ENCODE measurements at regions not wholly inside any gene's neighbourhood (a gene's known extent, or its start where the extent isn't known, plus 50 kb on each side); places are given as distances from the start of the nearest gene placed in this dataset.
"Not testable (repeated sequence)": the region's sequence is repeated elsewhere in the genome, so short reads cannot be mapped to it uniquely, and the experiment has no call there.

DNA sequence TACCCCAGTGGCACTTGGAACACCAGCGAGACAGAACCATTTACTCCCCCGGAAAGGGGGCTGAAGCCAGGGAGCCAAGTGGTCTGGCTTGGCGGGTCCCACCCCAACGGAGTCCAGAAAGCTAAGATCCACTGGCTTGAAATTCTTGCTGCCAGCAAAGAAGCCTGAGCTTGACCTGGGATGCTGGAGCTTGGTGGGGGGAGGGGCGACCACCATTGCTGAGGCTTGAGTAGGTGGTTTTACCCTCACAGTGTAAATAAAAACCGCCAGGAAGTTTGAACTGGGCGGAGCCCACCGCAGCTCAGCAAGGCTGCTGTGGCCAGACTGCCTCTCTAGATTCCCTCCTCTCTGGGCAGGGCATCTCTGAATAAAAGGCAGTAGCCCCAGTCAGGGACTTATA lies 62.8 kb downstream of the RPS24 start:
- not testable (repeated sequence) for H3K27ac ChIP-seq

DNA sequence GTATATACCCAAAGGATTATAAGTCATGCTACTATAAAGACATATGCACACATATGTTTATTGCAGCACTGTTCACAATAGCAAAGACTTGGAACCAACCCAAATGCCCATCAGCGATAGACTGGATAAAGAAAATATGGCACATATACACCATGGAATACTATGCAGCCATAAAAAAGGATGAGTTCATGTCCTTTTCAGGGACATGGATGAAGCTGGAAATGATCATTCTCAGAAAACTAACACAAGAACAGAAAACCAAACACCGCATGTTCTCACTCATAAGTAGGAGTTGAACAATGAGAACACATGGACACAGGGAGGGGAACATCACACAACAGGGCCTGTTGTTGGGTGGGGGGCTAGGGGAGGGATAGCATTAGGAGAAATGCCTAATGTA lies 68.9 kb downstream of the RPS24 start:
- not testable (repeated sequence) for H3K27ac ChIP-seq

DNA sequence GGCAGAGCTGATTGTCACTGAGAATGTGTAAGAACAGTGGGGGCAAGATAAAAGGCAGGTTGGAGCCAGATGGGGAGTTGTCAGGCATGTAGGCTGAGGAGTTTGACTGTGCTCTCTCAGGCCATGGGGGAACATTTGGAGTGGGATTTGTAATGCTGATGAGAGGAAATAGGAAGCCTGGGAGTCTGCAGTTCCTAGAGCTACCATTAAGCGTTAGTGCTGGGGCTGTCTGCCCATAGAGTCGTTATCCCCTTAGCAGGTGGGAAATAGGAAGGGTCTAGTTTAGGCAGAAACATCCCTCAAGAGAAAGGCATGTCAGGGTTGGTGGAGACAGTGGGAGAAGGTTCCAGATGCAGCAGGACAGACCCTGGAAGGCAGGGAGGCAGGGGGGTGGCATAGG lies 75.5 kb downstream of the RPS24 start:
- H3K27ac ChIP-seq: no peak overlapping the region
- no peak for TF ChIP-seq ZFX (IDR thresholded peaks at IDR 0.05; ENCODE audit: borderline replicate concordance)
- TF ChIP-seq, protein P1, sequence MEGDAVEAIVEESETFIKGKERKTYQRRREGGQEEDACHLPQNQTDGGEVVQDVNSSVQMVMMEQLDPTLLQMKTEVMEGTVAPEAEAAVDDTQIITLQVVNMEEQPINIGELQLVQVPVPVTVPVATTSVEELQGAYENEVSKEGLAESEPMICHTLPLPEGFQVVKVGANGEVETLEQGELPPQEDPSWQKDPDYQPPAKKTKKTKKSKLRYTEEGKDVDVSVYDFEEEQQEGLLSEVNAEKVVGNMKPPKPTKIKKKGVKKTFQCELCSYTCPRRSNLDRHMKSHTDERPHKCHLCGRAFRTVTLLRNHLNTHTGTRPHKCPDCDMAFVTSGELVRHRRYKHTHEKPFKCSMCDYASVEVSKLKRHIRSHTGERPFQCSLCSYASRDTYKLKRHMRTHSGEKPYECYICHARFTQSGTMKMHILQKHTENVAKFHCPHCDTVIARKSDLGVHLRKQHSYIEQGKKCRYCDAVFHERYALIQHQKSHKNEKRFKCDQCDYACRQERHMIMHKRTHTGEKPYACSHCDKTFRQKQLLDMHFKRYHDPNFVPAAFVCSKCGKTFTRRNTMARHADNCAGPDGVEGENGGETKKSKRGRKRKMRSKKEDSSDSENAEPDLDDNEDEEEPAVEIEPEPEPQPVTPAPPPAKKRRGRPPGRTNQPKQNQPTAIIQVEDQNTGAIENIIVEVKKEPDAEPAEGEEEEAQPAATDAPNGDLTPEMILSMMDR (IDR thresholded peaks at IDR 0.05): no peak

DNA sequence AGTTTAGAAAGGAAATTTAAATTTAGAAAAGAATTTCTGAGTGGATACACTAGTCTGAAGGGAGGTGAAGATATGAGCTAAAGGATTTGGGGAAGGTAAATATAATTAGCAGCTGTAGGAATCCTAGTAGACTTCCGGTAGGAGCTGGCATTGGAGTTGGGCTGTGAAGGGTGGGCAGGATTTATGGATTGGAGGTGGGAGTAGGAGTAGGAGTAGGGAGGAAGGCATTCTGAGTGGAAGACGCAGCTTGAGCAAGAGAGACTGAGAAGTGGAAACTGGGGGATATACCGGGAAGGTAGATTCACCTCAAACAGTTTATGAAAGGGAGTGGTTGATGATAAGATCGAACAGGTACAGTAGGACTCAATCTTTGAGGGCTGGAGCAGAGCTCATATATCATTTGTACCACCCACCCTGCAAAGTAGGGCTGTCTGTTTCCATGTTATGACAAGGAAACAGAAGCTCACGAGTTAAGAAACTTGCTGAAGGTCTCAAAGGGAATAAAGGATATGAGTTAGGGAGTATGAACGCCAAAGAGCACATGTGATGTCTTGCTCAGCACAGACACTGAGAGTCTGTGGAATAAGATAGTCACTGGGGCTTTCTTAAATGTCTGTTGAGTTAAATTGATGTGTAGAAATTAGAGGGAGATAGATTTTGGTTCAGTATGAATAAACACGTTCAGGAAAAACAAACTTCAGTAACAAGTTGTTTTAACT lies 81.6 kb downstream of the RPS24 start:
- H3K27ac ChIP-seq: no peak overlapping the region
- TF ChIP-seq, protein P1 (IDR thresholded peaks at IDR 0.05): no peak
- TF ChIP-seq ZFX (IDR thresholded peaks at IDR 0.05; ENCODE audit: borderline replicate concordance): no peak

DNA sequence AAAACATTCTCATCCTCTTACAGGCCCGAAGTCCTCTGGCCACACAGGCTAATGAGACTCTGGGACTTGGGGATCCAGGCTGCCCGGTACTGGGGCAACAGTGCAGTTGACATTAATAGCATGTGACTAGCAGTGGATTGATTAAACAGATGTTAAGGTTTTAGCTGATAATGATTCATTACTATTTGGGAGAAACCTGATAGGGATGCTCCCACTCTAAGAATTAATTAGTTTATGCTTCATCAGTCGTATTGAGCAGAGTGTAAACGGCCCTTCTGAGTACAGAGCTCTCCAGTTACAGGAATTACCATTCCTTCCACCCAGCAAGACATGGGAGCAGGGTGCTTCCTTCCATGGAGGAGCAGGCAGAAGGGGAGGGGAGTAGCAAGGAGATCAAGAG lies 82.7 kb downstream of the RPS24 start:
- TF ChIP-seq, protein P1 (IDR thresholded peaks at IDR 0.05): no peak
- no peak for TF ChIP-seq ZFX (IDR thresholded peaks at IDR 0.05; ENCODE audit: borderline replicate concordance)
- no peak overlapping the region for H3K27ac ChIP-seq

DNA sequence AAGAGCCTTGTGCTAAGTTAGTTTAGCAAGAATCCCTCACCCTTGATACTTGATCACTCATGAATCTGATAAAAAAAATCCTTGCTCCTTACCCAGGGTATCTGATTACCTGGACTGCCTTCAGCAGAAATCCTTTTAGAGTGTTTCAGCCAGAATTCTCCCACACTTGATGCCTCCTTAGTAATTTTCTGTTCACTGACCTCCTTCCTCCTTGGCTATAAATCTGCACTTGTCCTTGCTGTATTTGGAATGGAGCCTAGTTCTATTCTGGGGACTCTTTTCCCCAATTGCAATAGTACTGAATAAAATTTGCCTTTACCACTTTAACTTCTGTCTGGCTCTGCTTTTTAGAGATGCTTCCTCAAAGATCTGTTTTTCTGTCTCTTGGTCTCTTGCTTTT lies 84.9 kb downstream of the RPS24 start:
- no peak overlapping the region for H3K27ac ChIP-seq
- TF ChIP-seq, protein P1 (IDR thresholded peaks at IDR 0.05): no peak
- TF ChIP-seq ZFX (IDR thresholded peaks at IDR 0.05; ENCODE audit: borderline replicate concordance): no peak

DNA sequence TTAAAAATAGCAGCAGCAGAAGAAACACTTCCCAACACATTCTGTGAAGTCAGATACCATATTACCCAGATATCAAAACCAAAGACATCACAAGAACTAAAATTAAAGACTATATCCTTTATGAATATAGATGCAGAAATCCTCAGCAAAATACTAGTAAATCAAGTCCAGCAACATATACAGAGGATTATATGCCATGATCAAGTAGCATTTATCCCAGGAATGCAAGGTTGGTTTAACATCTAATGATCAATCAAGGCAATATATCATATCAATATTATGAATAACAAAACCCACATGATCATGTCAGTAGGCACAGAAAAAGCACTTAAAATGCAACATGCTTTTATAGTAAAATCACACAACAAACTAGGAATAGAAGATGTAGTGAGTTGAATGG lies 88.1 kb downstream of the RPS24 start:
- no peak for TF ChIP-seq ZFX (IDR thresholded peaks at IDR 0.05; ENCODE audit: borderline replicate concordance)
- TF ChIP-seq, protein P1 (IDR thresholded peaks at IDR 0.05): no peak

DNA sequence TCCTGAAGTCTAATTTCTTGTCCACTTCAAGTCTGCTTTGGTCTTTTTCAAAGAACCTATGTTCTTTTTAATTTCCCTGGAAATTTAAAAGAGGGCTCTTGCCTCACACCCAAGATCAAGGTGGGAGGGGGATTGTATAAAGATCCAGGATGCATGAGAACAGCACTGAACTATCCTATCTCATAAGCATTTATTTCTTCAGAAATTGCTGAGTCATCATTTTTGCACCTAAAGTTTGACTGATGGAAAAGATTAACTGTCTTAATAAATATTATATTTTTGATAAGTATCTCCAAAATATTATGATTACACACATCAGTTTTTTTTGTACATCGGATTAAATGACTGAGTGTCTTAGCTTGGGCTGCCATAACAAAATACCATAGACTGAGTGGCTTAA lies 90.5 kb downstream of the RPS24 start:
- no peak for TF ChIP-seq ZFX (IDR thresholded peaks at IDR 0.05; ENCODE audit: borderline replicate concordance)
- TF ChIP-seq, protein P1 (IDR thresholded peaks at IDR 0.05): no peak
- no peak overlapping the region for H3K27ac ChIP-seq

More for the DNA sequence above, 88.1 kb downstream of the RPS24 start:
- H3K27ac ChIP-seq: no peak overlapping the region

Measured in 22Rv1 (cell line).